Neural cell (in vitro differentiated cells): ENCODE measurements at regions not wholly inside any gene's neighbourhood (a gene's known extent, or its start where the extent isn't known, plus 50 kb on each side); places are given as distances from the start of the nearest gene placed in this dataset.

Experiments used
- EP300 ChIP-seq: fragments of 450-650 bp; conservative IDR thresholded peaks from 2 replicates; pipeline ENCODE4 v1.6.1; 2014; ENCODE audit warnings: antibody characterized with exemption, mild to moderate bottlenecking, moderate library complexity; ENCODE audit not compliant: poor library complexity, severe bottlenecking
- EZH2 ChIP-seq: fragments of 200-600, 300-800 bp; shearing (Covaris generic), sonication (generic); IDR thresholded peaks from 2 replicates; pipeline ENCODE4 v1.6.1; 2014; ENCODE audit warnings: antibody characterized with exemption, low read length, borderline replicate concordance, mild to moderate bottlenecking; ENCODE audit not compliant: insufficient read depth, poor library complexity, severe bottlenecking
- POLR2AphosphoS5 ChIP-seq: IDR thresholded peaks from 2 replicates; pipeline ENCODE4 v1.6.1; 2012

- TF ChIP-seq EP300 (no peak), POLR2AphosphoS5 (no peak), EZH2 (no peak)
Observed at GRCh38 chr4:20464381-20464780, 212.7 kb downstream of the SLIT2 start.
